ENCODE measurements at regions not wholly inside any gene's neighbourhood (a gene's known extent, or its start where the extent isn't known, plus 50 kb on each side); places are given as distances from the start of the nearest gene placed in this dataset.
"Not testable (repeated sequence)": the region's sequence is repeated elsewhere in the genome, so short reads cannot be mapped to it uniquely, and the experiment has no call there.

DNA sequence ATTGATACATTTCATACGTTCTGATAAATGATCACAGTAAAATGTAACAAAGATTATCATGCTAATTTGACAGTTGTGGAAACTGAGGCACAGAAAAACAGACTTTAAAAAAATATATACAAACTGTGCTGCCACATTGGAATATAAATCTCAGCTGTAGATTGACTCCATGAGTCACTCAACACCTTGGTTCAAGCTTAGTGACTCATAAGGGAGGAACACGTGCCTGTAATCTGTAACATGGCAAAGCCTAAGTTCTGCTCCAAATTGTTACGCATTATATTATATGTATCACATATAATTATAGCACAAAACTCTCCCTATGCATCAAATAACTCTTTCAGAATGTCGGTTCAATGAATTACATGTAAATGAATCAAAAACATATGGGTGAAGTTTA is 1047.5 kb downstream of the GATA3 start:
- TF ChIP-seq, protein P1, sequence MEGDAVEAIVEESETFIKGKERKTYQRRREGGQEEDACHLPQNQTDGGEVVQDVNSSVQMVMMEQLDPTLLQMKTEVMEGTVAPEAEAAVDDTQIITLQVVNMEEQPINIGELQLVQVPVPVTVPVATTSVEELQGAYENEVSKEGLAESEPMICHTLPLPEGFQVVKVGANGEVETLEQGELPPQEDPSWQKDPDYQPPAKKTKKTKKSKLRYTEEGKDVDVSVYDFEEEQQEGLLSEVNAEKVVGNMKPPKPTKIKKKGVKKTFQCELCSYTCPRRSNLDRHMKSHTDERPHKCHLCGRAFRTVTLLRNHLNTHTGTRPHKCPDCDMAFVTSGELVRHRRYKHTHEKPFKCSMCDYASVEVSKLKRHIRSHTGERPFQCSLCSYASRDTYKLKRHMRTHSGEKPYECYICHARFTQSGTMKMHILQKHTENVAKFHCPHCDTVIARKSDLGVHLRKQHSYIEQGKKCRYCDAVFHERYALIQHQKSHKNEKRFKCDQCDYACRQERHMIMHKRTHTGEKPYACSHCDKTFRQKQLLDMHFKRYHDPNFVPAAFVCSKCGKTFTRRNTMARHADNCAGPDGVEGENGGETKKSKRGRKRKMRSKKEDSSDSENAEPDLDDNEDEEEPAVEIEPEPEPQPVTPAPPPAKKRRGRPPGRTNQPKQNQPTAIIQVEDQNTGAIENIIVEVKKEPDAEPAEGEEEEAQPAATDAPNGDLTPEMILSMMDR (conservative IDR thresholded peaks at IDR 0.05; ENCODE audit: low read depth, low read length), result no peak
- DNase-seq (ENCODE audit: low read depth), result no peak
- H3K4me3 ChIP-seq (ENCODE audit: low read depth, low read length), result no peak overlapping the region

GRCh38 chr10:9103301-9103700 is 1048.8 kb downstream of the GATA3 start:
- H3K4me3 ChIP-seq (ENCODE audit: low read depth, low read length), result no peak overlapping the region
- no peak for DNase-seq (ENCODE audit: low read depth)
- TF ChIP-seq, protein P1 (conservative IDR thresholded peaks at IDR 0.05; ENCODE audit: low read depth, low read length), result no peak

DNA sequence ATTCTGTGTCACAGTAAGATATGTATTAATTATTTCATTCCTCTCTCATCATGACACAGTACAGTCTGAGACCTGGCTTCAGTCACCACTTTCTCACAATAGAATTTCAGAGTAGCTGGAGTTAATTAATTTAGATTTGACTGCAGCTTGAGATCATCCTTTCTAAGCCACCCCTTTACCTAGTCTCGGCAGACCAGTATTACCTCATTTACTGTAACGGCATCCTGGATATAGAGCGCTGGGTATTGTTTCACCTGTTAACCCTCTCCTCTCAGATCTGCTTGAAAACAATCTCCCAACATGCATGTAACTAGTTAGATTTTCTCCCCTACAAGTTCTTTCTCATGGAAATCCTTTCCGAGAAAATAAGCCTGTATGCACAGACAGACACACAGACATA is 1057.5 kb downstream of the GATA3 start:
- no peak for DNase-seq (ENCODE audit: low read depth)
- no peak overlapping the region for H3K4me3 ChIP-seq (ENCODE audit: low read depth, low read length)
- TF ChIP-seq, protein P1 (conservative IDR thresholded peaks at IDR 0.05; ENCODE audit: low read depth, low read length), result no peak

DNA sequence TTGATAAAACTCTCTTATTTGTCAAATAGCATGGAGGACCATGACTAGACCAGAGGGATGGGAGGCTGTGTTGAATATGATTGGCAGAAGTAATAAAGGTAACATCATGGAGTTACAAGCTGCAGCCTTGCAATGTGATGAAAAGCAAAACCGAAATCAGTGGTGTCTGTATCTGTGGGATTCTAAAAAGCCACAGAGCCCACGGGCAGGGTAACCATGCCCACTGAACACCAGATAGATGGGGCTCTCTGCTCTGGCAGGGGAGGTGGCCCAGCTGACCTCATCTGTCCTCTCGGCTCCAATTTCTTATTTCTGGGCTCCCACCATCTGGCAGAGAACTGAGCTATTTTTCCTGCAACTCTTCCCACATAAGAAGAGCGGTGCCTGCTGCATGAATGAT is 1072.2 kb downstream of the GATA3 start:
- no peak overlapping the region for H3K4me3 ChIP-seq (ENCODE audit: low read depth, low read length)
- no peak for DNase-seq (ENCODE audit: low read depth)
- TF ChIP-seq, protein P1 (conservative IDR thresholded peaks at IDR 0.05; ENCODE audit: low read depth, low read length), result no peak

DNA sequence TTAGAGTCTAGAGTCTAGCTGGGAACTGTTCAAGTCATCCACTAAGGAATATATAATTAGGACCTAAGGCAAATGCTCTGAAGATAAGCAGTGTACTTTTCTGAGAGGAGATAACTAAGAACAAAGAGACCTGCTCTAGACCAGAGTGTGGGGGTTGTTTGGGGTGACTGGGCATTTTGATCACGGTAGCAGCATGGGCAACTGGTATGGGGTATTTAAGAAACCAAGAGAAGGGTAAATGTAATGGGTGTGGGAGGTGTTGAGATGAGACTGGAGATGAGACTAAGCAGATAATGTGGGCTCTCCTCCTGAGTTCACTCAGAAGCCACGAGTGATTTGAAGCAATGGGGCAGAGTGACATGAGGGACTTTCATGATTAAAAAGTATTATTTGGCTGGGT is 1082.9 kb downstream of the GATA3 start:
- H3K4me3 ChIP-seq (ENCODE audit: low read depth, low read length), result no peak overlapping the region
- TF ChIP-seq, protein P1 (conservative IDR thresholded peaks at IDR 0.05; ENCODE audit: low read depth, low read length), result no peak
- DNase-seq (ENCODE audit: low read depth), result no peak

GRCh38 chr10:9138829-9139228 is 1084.3 kb downstream of the GATA3 start:
- not testable (repeated sequence) for DNase-seq (ENCODE audit: low read depth); H3K4me3 ChIP-seq (ENCODE audit: low read depth, low read length)

- no peak for DNase-seq (ENCODE audit: low read depth)
- H3K4me3 ChIP-seq (ENCODE audit: low read depth, low read length), result no peak overlapping the region
- TF ChIP-seq, protein P1 (conservative IDR thresholded peaks at IDR 0.05; ENCODE audit: low read depth, low read length), result no peak
These were observed 1085.9 kb downstream of the GATA3 start for GRCh38 chr10:9140373-9140772.

- no peak for DNase-seq (ENCODE audit: low read depth)
- no peak overlapping the region for H3K4me3 ChIP-seq (ENCODE audit: low read depth, low read length)
- TF ChIP-seq, protein P1 (conservative IDR thresholded peaks at IDR 0.05; ENCODE audit: low read depth, low read length), result no peak
These were observed 1093.0 kb downstream of the GATA3 start for GRCh38 chr10:9147475-9147874.

All from choroid plexus epithelial cell (primary cell).